BLaER1 treated with 17β-estradiol and CSF1 and Interleukin-3, amounts not matched to agents 10 nM and 100 nM (cell line): ENCODE measurements at regions not wholly inside any gene's neighbourhood (a gene's known extent, or its start where the extent isn't known, plus 50 kb on each side); places are given as distances from the start of the nearest gene placed in this dataset.

ENCODE experiments used
- H3K27ac ChIP-seq, 11 experiments: shearing (Covaris generic); formaldehyde crosslinking; 2 replicates each; pipeline ENCODE4 v1.8.1; 2022
- H3K27me3 ChIP-seq, 11 experiments: shearing (Covaris generic); formaldehyde crosslinking; 2 replicates each; pipeline ENCODE4 v1.8.1; 2022
- H3K36me3 ChIP-seq, 11 experiments: shearing (Covaris generic); formaldehyde crosslinking; 2 replicates each; pipeline ENCODE4 v1.8.1; 2022
- H3K4me1 ChIP-seq, 10 experiments: shearing (Covaris generic); formaldehyde crosslinking; 2 replicates each; pipeline ENCODE4 v1.8.1; 2022
- H3K4me2 ChIP-seq, 11 experiments: shearing (Covaris generic); formaldehyde crosslinking; 2 replicates each; pipeline ENCODE4 v1.8.1; 2022
- H3K4me3 ChIP-seq, 10 experiments: shearing (Covaris generic); formaldehyde crosslinking; 2 replicates each; pipeline ENCODE4 v1.8.1; 2022
- H3K9ac ChIP-seq, 11 experiments: shearing (Covaris generic); formaldehyde crosslinking; 2 replicates each; pipeline ENCODE4 v1.8.1; 2022
- H3K9me3 ChIP-seq, 11 experiments: shearing (Covaris generic); formaldehyde crosslinking; replicated peaks in 1 of 11; 2 replicates each; pipeline ENCODE4 v1.8.1; 2022
- H4K20me1 ChIP-seq, 11 experiments: shearing (Covaris generic); formaldehyde crosslinking; 2 replicates each; pipeline ENCODE4 v1.8.1; 2022
- Cebpa-rat ChIP-seq, 11 experiments: shearing (Covaris generic); IDR thresholded peaks; 2 replicates each; pipeline ENCODE4 v1.8.1; 2022

DNA sequence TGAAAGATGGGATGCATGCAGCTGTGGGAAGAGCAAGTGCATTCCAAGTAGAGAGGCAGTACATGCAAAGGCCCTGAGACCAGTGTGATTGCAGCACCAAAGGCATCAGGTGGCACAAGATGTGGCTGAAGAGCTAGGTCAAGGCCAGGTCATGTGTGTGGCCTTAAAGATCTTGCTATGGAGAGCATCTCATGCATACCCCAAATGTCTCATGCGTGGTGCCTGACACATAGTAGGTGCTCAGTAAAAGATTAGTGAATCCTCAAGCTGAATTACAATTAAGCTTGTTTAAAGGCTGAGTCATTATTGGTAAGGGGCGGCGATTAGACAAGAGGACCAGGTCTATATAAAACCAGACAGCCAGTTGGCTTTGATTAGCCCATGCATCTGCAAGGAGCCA lies 336.6 kb downstream of the FGFR2 start:
- Histone ChIP-seq H3K9ac (no peak overlapping the region), H3K4me1 (peaks cover 0 to 21% (median 0%) of the 10 kb centered on the region in 10 experiments; a peak in 5 of 20 replicates), H3K9me3 (peaks cover 0 to 14% (median 6%) of the 10 kb centered on the region in 11 experiments; a peak in 3 of 22 replicates), H3K27me3 (peaks cover 0 to 8% (median 0%) of the 10 kb centered on the region in 11 experiments; a peak in 1 of 22 replicates), H3K27ac (peak overlapping the region in 1 of 11 experiments; percentile 45; a peak in 1 of 22 replicates), H4K20me1 (no peaks in the 10 kb centered on the region), H3K4me3 (no peak overlapping the region), H3K4me2 (peak overlapping the region in 2 of 11 experiments; percentile 2 to 70; a peak in 2 of 22 replicates), H3K36me3 (no peaks in the 10 kb centered on the region)
- no peak for TF ChIP-seq Cebpa-rat (IDR thresholded peaks at IDR 0.05)

DNA sequence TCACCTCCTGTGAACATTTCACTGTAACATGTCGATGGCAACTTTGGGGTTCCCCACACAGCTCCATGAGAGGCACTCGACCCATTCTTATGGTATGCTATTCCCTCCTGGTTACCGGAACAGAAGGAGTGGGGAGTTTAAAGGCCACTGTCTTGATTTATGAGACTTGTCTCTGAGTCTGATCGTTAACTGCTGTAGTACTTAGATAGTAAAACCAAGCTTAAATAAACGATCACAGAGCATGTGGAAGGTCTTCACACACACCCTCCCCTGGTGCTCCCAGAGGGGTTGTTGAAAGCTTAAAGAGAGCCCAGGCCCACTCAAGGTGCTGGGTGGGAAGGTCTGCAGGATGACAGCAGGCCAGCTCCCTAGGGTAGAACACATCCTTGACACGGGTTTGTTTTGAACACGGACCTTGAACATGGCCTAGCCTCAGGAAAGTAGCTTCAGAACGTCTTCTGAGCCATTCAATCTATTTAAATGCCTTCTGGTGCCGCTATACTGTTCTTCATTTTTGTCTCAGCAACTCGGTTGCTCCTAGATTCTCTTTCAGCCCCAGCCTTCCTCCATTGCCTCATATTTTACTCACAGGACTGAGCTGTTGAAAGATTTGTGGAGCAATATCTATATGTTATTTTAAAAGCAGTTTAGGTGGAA lies 335.3 kb downstream of the FGFR2 start:
- Histone ChIP-seq H3K4me3 (no peak overlapping the region), H3K9ac (no peak overlapping the region), H3K27me3 (peaks cover 0 to 8% (median 0%) of the 10 kb centered on the region in 11 experiments; a peak in 1 of 22 replicates), H3K36me3 (no peaks in the 10 kb centered on the region), H3K4me1 (peaks cover 0 to 21% (median 0%) of the 10 kb centered on the region in 10 experiments; a peak in 5 of 20 replicates), H3K9me3 (peaks cover 0 to 10% (median 4%) of the 10 kb centered on the region in 11 experiments; a peak in 4 of 22 replicates), H3K4me2 (no peak overlapping the region), H4K20me1 (no peaks in the 10 kb centered on the region), H3K27ac (no peak overlapping the region)
- TF ChIP-seq Cebpa-rat (IDR thresholded peaks at IDR 0.05) = no peak

DNA sequence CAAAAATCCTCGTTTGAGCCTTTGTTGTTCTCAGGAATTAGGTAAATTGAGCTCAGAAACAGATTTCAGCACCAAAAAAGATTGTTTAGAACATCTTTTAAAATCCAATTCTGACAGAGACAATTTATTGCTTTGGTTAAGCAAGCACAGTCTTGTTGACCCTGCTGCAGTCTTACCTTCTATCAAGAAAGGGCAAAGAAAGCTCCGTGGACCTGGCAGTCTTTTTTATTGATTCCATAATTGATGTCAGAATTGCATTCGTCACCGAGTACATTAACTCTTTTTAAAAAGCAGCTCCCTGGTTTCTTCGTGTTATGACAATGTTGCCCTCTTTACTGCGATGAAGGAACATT lies 334.8 kb downstream of the FGFR2 start:
- no peaks in the 10 kb centered on the region for H3K36me3 ChIP-seq
- H3K27ac ChIP-seq = no peak overlapping the region
- no peak overlapping the region for H3K4me3 ChIP-seq
- TF ChIP-seq Cebpa-rat (IDR thresholded peaks at IDR 0.05) = no peak
- no peak overlapping the region for H3K4me2 ChIP-seq
- H4K20me1 ChIP-seq = no peaks in the 10 kb centered on the region
- peaks cover 0 to 21% (median 0%) of the 10 kb centered on the region in 10 experiments; a peak in 5 of 20 replicates for H3K4me1 ChIP-seq
- peaks cover 0 to 8% (median 0%) of the 10 kb centered on the region in 11 experiments; a peak in 1 of 22 replicates for H3K27me3 ChIP-seq
- H3K9me3 ChIP-seq = peaks cover 0 to 9% (median 3%) of the 10 kb centered on the region in 11 experiments; a peak in 3 of 22 replicates
- no peak overlapping the region for H3K9ac ChIP-seq

DNA sequence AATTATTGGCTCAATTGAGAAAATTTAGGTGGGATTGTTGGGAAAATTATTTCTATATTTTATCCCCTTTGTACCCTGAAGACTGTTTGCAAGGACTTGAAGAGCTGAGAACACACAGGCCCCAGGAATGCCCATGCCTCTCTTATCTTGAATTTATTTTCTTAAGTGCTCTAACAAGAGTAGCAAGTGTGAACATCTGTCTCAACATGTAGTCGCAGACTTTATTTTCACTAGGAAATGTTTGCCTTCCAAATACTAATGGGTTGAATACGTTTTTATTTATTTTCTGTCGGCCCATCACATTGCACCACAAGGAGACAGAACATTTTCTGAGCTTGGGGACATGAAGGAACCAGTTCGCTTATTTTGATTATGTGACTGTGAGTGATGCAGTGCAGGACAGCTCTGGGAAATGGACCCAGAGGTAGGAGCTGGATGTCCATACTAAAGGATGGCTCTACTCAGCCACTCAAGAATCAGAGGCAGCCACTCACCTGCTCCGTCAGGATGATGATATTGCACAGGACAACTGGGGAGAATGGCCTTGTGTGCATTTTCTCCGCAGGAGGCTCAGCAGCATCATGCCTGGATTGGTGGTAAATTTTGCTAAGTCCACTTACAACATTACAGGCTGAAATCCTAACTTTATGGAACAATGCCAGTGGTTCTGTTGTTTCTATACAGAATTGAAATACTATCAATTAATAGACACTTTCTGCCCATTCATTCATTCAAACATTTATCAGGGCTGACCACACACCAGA lies 332.7 kb downstream of the FGFR2 start:
- Histone ChIP-seq H3K27ac (no peak overlapping the region), H3K4me1 (peaks cover 0 to 12% (median 0%) of the 10 kb centered on the region in 10 experiments; a peak in 4 of 20 replicates), H3K27me3 (peaks cover 0 to 8% (median 0%) of the 10 kb centered on the region in 11 experiments; a peak in 1 of 22 replicates), H3K4me2 (no peak overlapping the region), H3K36me3 (no peaks in the 10 kb centered on the region), H3K9me3 (peaks cover 0 to 4% (median 0%) of the 10 kb centered on the region in 11 experiments; a peak in 1 of 22 replicates), H4K20me1 (no peaks in the 10 kb centered on the region), H3K9ac (no peak overlapping the region), H3K4me3 (no peak overlapping the region)
- TF ChIP-seq Cebpa-rat (IDR thresholded peaks at IDR 0.05) = no peak

DNA sequence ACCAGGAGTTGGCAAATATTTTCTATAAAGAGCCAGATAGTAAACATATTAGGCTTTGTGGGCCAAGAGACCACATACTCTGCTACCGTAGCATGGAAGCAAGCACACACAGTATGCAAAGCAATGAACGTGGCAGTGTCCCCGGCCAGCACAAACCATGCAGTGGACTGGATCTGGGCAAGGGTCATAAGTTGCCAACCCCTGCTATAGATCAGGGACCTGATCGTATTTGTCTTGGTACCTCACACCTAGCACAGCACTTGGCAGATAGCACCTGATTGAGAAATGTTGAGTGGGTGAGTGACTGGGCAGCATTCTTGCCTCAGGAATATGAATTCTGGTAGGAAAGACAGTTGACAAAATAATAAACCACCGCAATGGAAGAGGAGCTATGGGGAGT lies 331.9 kb downstream of the FGFR2 start:
- Histone ChIP-seq H3K4me2 (no peak overlapping the region), H3K4me3 (no peak overlapping the region), H3K27me3 (peaks cover 0 to 8% (median 0%) of the 10 kb centered on the region in 11 experiments; a peak in 1 of 22 replicates), H3K36me3 (no peaks in the 10 kb centered on the region), H3K9me3 (peaks cover 0 to 4% (median 0%) of the 10 kb centered on the region in 11 experiments; a peak in 1 of 22 replicates), H3K27ac (no peak overlapping the region), H3K4me1 (peaks cover 0 to 4% (median 0%) of the 10 kb centered on the region in 10 experiments; a peak in 3 of 20 replicates), H3K9ac (no peak overlapping the region), H4K20me1 (no peaks in the 10 kb centered on the region)
- TF ChIP-seq Cebpa-rat (IDR thresholded peaks at IDR 0.05) = no peak

DNA sequence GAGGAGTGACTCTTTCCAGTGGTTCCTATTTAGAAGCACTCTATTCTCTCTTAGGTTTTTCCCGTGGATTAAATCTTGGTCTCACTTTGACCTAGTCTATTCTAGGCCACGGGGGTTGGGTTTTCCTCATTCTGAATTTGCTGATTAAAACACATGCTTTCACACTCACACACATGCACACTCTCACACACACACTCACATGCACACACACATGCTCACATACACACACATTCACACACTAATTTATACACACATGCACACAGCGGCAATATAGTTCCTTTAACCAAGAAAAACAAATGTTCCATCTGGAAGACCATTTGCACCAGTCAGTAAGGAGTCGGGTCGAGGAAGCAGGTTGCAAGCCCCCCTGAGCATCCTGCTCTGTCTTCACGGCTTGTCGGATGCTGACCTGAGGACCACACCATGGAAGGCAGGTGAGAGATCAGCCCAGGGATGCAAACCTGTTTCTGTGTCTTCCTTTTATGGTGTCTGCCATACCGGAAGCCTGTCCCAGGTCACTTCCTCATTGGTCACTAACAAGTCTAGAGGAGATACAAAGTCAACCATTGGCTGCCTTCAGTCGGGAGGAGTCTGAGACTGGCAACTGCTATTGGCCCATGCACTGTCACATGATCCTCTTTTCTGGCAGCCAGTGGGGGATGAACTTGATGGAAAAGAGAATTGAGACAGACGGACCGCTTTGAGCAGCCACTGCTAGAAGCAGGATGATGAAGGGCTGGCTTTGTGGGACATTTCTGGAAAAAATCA lies 330.8 kb downstream of the FGFR2 start:
- H3K4me1 ChIP-seq = no peaks in the 10 kb centered on the region
- no peak overlapping the region for H3K27ac ChIP-seq
- H3K4me3 ChIP-seq = no peak overlapping the region
- H3K36me3 ChIP-seq = no peaks in the 10 kb centered on the region
- no peaks in the 10 kb centered on the region for H4K20me1 ChIP-seq
- H3K4me2 ChIP-seq = no peak overlapping the region
- no peak for TF ChIP-seq Cebpa-rat (IDR thresholded peaks at IDR 0.05)
- H3K27me3 ChIP-seq = peaks cover 0 to 8% (median 0%) of the 10 kb centered on the region in 11 experiments; a peak in 1 of 22 replicates
- peaks cover 0 to 4% (median 0%) of the 10 kb centered on the region in 11 experiments; a peak in 1 of 22 replicates for H3K9me3 ChIP-seq
- H3K9ac ChIP-seq = no peak overlapping the region

DNA sequence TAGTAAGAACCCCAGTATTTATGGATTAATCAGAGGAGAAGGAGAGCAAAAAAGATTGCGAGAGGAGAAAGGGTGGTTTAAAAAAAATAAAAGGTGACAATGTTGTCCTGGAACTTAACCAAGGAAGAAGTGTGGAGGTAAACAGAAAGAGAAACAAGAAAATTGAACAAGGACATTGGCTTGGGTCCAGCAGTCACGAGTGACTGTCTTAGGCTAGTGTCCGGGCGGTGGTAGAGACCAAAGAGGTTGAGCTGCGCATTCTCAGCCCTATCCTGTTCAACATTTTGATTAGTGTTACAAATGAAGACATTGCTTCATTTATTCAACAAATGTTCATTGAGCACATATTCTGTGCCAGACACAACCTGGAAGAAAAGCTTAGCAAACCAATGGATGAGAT lies 329.9 kb downstream of the FGFR2 start:
- H3K4me1 ChIP-seq = no peaks in the 10 kb centered on the region
- no peak overlapping the region for H3K4me3 ChIP-seq
- no peak overlapping the region for H3K27ac ChIP-seq

DNA sequence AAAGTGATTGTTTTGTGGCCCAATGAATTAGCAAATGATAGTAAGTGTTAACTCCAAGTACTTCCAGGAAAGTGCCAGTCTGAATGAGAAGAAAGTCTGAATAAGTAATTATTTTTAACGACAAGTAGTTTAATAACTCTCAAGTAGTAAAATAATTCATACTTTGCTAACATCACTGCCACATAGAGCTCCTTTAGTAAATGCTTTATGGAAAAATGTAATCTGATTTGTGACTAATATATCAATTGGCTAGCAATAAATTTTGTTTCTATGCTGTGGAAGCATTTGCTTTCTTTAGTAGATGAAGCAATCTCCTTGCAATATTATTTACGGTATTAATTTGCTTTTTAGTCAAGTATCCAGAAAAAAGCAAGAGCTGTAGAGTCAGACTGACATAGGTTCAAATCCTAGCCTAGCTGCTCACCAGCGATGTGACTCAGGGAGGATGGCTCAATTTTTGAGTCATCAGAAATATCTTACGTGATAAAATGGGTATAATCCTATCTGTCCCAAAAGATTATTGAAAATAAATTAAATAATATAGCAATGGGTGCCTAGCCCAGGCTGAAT lies 329.3 kb downstream of the FGFR2 start:
- TF ChIP-seq Cebpa-rat (IDR thresholded peaks at IDR 0.05) = no peak
- Histone ChIP-seq H3K4me2 (no peak overlapping the region), H3K4me1 (no peaks in the 10 kb centered on the region), H3K27ac (no peak overlapping the region), H3K9me3 (peaks cover 0 to 4% (median 0%) of the 10 kb centered on the region in 11 experiments; a peak in 1 of 22 replicates), H3K36me3 (no peaks in the 10 kb centered on the region), H4K20me1 (no peaks in the 10 kb centered on the region), H3K4me3 (no peak overlapping the region), H3K9ac (no peak overlapping the region), H3K27me3 (0 out of 22 replicates have a peak, but pooled peaks cover 0 to under 1% (median 0%) of the 10 kb centered on the region in 11 experiments)

More for the DNA sequence above, 329.9 kb downstream of the FGFR2 start:
- Histone ChIP-seq H3K4me2 (no peak overlapping the region), H3K9ac (no peak overlapping the region), H3K27me3 (peaks cover 0 to 7% (median 0%) of the 10 kb centered on the region in 11 experiments; a peak in 1 of 22 replicates), H4K20me1 (no peaks in the 10 kb centered on the region), H3K9me3 (peaks cover 0 to 4% (median 0%) of the 10 kb centered on the region in 11 experiments; a peak in 1 of 22 replicates), H3K36me3 (no peaks in the 10 kb centered on the region)
- no peak for TF ChIP-seq Cebpa-rat (IDR thresholded peaks at IDR 0.05)
